ENCODE measurements at regions not wholly inside any gene's neighbourhood (a gene's known extent, or its start where the extent isn't known, plus 50 kb on each side); places are given as distances from the start of the nearest gene placed in this dataset.
"Not testable (repeated sequence)": the region's sequence is repeated elsewhere in the genome, so short reads cannot be mapped to it uniquely, and the experiment has no call there.

DNA sequence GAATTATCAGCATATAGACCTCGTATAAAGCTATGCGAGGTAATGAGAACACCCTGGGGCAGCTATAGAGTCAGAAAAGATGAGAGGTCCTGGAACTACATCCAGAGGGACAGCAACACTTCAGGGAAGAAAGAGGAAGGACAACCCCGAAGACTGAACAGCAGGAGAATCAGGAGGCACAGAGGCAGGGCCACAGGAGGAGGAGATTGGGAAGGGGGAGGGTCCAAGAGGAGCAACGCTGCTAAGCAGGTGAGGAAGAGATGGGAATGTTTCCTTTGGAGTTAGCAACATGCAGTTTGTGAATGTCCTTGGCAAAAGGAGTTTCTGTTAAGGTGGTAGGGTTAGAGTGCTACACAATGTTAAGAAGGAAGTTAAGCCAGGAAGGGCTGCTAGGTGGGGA is 79.5 kb upstream of the OLIG3 start:
- H3K27ac Mint-ChIP-seq (ENCODE audit: unreplicated experiment), result no peak overlapping the region
- no peaks in the 10 kb centered on the region for H3K9me3 Mint-ChIP-seq (ENCODE audit: unreplicated experiment)
- H3K9me3 ChIP-seq, result no peaks in the 10 kb centered on the region
- H3K4me3 Mint-ChIP-seq (ENCODE audit: unreplicated experiment), result no peak overlapping the region
- no peaks in the 10 kb centered on the region for H3K36me3 ChIP-seq (ENCODE audit: control insufficient read depth, insufficient read depth, low read length)
- ChIA-PET CTCF (no interaction called here), POLR2A (no interaction called here)
- no TSS peak for BruUV-seq (replicated peaks)
- DNase-seq, result no peak
- H3K36me3 Mint-ChIP-seq (ENCODE audit: insufficient read depth, unreplicated experiment), result no peaks in the 10 kb centered on the region
- no peaks in the 10 kb centered on the region for H3K4me1 ChIP-seq
- peaks cover 5% of the 10 kb centered on the region for H3K27me3 Mint-ChIP-seq (ENCODE audit: insufficient read depth, unreplicated experiment)
- H3K4me3 ChIP-seq (ENCODE audit: low read depth, low read length), result no peak overlapping the region
- H3K4me1 Mint-ChIP-seq (ENCODE audit: low read depth, unreplicated experiment), result no peaks in the 10 kb centered on the region
- intact Hi-C loops (cut with micrococcal nuclease; ENCODE audit: unreplicated experiment), result loop anchor here (10.0 kb wide), 1 partner anchor 479 kb away; no protein-coding TSS in a partner anchor
- no peaks in the 10 kb centered on the region for H3K27me3 ChIP-seq (replicated peaks; ENCODE audit: control insufficient read depth, insufficient read depth, low read length)
- TF ChIP-seq, protein P1, sequence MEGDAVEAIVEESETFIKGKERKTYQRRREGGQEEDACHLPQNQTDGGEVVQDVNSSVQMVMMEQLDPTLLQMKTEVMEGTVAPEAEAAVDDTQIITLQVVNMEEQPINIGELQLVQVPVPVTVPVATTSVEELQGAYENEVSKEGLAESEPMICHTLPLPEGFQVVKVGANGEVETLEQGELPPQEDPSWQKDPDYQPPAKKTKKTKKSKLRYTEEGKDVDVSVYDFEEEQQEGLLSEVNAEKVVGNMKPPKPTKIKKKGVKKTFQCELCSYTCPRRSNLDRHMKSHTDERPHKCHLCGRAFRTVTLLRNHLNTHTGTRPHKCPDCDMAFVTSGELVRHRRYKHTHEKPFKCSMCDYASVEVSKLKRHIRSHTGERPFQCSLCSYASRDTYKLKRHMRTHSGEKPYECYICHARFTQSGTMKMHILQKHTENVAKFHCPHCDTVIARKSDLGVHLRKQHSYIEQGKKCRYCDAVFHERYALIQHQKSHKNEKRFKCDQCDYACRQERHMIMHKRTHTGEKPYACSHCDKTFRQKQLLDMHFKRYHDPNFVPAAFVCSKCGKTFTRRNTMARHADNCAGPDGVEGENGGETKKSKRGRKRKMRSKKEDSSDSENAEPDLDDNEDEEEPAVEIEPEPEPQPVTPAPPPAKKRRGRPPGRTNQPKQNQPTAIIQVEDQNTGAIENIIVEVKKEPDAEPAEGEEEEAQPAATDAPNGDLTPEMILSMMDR (IDR thresholded peaks at IDR 0.05; ENCODE audit: insufficient read depth in 1 of 2, low read depth in 1 of 2, low read length in 1 of 2, severe bottlenecking in 1 of 2, unreplicated experiment in 1 of 2), result no peak

DNA sequence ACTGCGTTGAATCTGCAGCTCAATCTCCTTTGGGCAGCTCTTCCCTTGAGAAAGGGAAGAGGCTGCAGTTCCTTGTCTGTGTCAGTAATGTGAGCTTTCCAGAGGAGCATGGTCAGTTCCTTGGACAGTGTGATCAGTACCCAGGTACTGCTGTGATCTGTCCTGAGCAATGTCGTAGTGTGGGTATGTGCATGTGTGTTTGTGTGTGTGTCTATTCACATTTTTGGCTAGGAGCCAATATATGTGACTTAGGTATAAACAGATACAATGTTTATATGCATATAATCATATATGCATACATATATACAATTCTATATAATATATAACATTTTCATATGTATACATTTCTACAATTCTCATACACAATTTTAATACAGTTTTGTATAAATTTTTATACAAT is 85.4 kb upstream of the OLIG3 start:
- H3K27me3 ChIP-seq (replicated peaks; ENCODE audit: control insufficient read depth, insufficient read depth, low read length), result no peaks in the 10 kb centered on the region
- no TSS peak for BruUV-seq (replicated peaks)
- H3K9me3 ChIP-seq, result no peaks in the 10 kb centered on the region
- ChIA-PET POLR2A (no interaction called here), CTCF (no interaction called here)
- Mint-ChIP-seq H3K4me3 (ENCODE audit: unreplicated experiment) (no peak overlapping the region), H3K27me3 (ENCODE audit: insufficient read depth, unreplicated experiment) (no peaks in the 10 kb centered on the region), H3K4me1 (ENCODE audit: low read depth, unreplicated experiment) (no peaks in the 10 kb centered on the region), H3K27ac (ENCODE audit: unreplicated experiment) (no peak overlapping the region), H3K36me3 (ENCODE audit: insufficient read depth, unreplicated experiment) (no peaks in the 10 kb centered on the region), H3K9me3 (ENCODE audit: unreplicated experiment) (no peaks in the 10 kb centered on the region)
- no peaks in the 10 kb centered on the region for H3K36me3 ChIP-seq (ENCODE audit: control insufficient read depth, insufficient read depth, low read length)
- TF ChIP-seq, protein P1 (IDR thresholded peaks at IDR 0.05; ENCODE audit: insufficient read depth in 1 of 2, low read depth in 1 of 2, low read length in 1 of 2, severe bottlenecking in 1 of 2, unreplicated experiment in 1 of 2), result no peak
- no peaks in the 10 kb centered on the region for H3K4me1 ChIP-seq
- no peak for DNase-seq
- intact Hi-C loops (cut with micrococcal nuclease; ENCODE audit: unreplicated experiment), result loop anchor here (10.0 kb wide), 1 partner anchor 485 kb away; no protein-coding TSS in a partner anchor
- no peak overlapping the region for H3K4me3 ChIP-seq (ENCODE audit: low read depth, low read length)

DNA sequence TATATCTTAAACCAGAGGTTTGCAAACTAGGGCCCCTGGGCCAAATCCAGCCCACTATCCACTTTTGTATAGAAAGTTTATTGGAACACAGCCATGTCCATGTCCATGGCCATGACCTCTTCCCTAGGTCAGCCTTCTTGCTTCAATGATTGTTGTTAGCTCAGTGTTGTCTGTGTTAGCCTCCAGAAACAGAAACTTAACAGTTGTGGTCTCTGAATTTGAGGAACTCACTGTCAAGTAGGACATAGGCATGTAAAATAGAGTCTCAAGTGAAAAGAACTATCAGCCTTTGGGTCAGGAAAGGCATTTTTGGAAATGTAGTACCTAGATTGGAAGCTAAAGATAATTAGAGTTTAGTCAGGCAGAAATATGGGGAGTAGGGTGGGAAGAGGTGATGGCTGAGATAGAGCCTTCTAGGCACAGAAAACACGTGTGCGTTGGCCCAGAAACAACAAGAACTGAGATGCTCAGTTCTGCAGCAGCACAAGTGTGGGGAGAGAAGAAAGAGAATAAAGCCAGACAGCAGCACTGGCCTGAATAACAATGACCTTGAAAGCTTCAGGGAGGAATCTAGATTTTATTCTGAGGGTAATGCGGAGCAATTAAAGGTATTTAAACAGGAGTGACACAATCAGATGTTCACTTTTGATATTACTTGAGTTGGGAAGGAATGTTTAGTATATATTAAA is 87.0 kb upstream of the OLIG3 start:
- no peaks in the 10 kb centered on the region for H3K9me3 Mint-ChIP-seq (ENCODE audit: unreplicated experiment)
- H3K4me1 Mint-ChIP-seq (ENCODE audit: low read depth, unreplicated experiment), result no peaks in the 10 kb centered on the region
- Histone ChIP-seq H3K27me3 (replicated peaks; ENCODE audit: control insufficient read depth, insufficient read depth, low read length) (no peaks in the 10 kb centered on the region), H3K9me3 (no peaks in the 10 kb centered on the region), H3K4me3 (ENCODE audit: low read depth, low read length) (no peak overlapping the region), H3K36me3 (ENCODE audit: control insufficient read depth, insufficient read depth, low read length) (no peaks in the 10 kb centered on the region), H3K4me1 (no peaks in the 10 kb centered on the region)
- intact Hi-C loops (cut with micrococcal nuclease; ENCODE audit: unreplicated experiment), result no loop called here
- H3K27ac Mint-ChIP-seq (ENCODE audit: unreplicated experiment), result no peak overlapping the region
- ChIA-PET POLR2A (no interaction called here), CTCF (no interaction called here)
- no peak for DNase-seq
- no peak overlapping the region for H3K4me3 Mint-ChIP-seq (ENCODE audit: unreplicated experiment)
- H3K36me3 Mint-ChIP-seq (ENCODE audit: insufficient read depth, unreplicated experiment), result no peaks in the 10 kb centered on the region
- H3K27me3 Mint-ChIP-seq (ENCODE audit: insufficient read depth, unreplicated experiment), result no peaks in the 10 kb centered on the region
- BruUV-seq (replicated peaks), result no TSS peak
- TF ChIP-seq, protein P1 (IDR thresholded peaks at IDR 0.05; ENCODE audit: insufficient read depth in 1 of 2, low read depth in 1 of 2, low read length in 1 of 2, severe bottlenecking in 1 of 2, unreplicated experiment in 1 of 2), result no peak

DNA sequence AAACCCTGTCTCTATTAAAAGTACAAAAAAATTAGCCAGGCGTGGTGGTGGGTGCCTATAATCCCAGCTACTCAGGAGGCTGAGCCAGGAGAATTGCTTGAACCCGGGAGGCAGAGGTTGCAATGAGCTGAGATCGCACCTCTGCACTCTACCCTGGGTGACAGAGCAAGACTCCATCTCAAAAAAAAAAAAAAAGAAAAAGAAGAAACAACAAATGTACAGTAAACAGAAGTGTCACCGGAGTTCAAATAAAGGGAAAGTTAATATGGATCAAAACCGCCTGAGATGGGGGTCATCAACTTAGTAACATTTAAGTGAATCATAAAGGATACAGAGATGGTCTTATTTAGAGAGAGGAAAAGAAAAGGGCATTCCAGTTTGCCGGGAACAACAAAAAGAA is 89.3 kb upstream of the OLIG3 start:
- H3K4me3 ChIP-seq (ENCODE audit: low read depth, low read length); H3K36me3 Mint-ChIP-seq (ENCODE audit: insufficient read depth, unreplicated experiment); H3K27ac Mint-ChIP-seq (ENCODE audit: unreplicated experiment); H3K27me3 ChIP-seq (replicated peaks; ENCODE audit: control insufficient read depth, insufficient read depth, low read length); POLR2A ChIA-PET; H3K4me1 Mint-ChIP-seq (ENCODE audit: low read depth, unreplicated experiment); BruUV-seq (replicated peaks); CTCF ChIA-PET; H3K9me3 ChIP-seq; H3K4me3 Mint-ChIP-seq (ENCODE audit: unreplicated experiment); H3K36me3 ChIP-seq (ENCODE audit: control insufficient read depth, insufficient read depth, low read length); H3K4me1 ChIP-seq; intact Hi-C loops (cut with micrococcal nuclease; ENCODE audit: unreplicated experiment); DNase-seq; H3K9me3 Mint-ChIP-seq (ENCODE audit: unreplicated experiment); H3K27me3 Mint-ChIP-seq (ENCODE audit: insufficient read depth, unreplicated experiment): not testable (repeated sequence)

All from Caco-2 (cell line).